NCI-H1417 treated with DMSO at 0.1 percent for 48 hours (cell line): ENCODE measurements at regions not wholly inside any gene's neighbourhood (a gene's known extent, or its start where the extent isn't known, plus 50 kb on each side); places are given as distances from the start of the nearest gene placed in this dataset.
A peak's percentile ranks its signal among the peaks of the same experiment; 100 is the strongest.

Experiments
- DNase-seq: peaks from one replicate; lab custom pipeline; 2025; lab: John Stamatoyannopoulos, UW

- DNase-seq = no peak
Measured at GRCh38 chr13:107573184-107573583, 642.2 kb downstream of the LIG4 start.

GRCh38 chr13:107572156-107572555, 643.2 kb downstream of the LIG4 start:
- DNase-seq = no peak

- no peak for DNase-seq
Measured at GRCh38 chr13:107568181-107568580, 647.2 kb downstream of the LIG4 start.

GRCh38 chr13:107563099-107563925, 652.0 kb downstream of the LIG4 start:
- no peak for DNase-seq

- no peak for DNase-seq
Measured at GRCh38 chr13:107562203-107562602, 653.1 kb downstream of the LIG4 start.

- peak; percentile 81 for DNase-seq
Measured at GRCh38 chr13:107554460-107554859, 660.9 kb downstream of the LIG4 start.

- DNase-seq = no peak
Measured at GRCh38 chr13:107553838-107554237, 661.5 kb downstream of the LIG4 start.

GRCh38 chr13:107551521-107551920, 663.8 kb downstream of the LIG4 start:
- no peak for DNase-seq

GRCh38 chr13:107548338-107548737, 667.0 kb downstream of the LIG4 start:
- DNase-seq = no peak

GRCh38 chr13:107545946-107546502, 669.3 kb downstream of the LIG4 start:
- peak; percentile 80 for DNase-seq

GRCh38 chr13:107534548-107534947, 680.8 kb downstream of the LIG4 start:
- no peak for DNase-seq

- no peak for DNase-seq
Measured at GRCh38 chr13:107531816-107532215, 683.5 kb downstream of the LIG4 start.

GRCh38 chr13:107531180-107531579, 684.2 kb downstream of the LIG4 start:
- DNase-seq = no peak

- DNase-seq = no peak
Measured at GRCh38 chr13:107529035-107529434, 686.3 kb downstream of the LIG4 start.

GRCh38 chr13:107518780-107519179, 696.6 kb downstream of the LIG4 start:
- no peak for DNase-seq

GRCh38 chr13:107518292-107518691, 697.0 kb downstream of the LIG4 start:
- no peak for DNase-seq

- no peak for DNase-seq
Measured at GRCh38 chr13:107516517-107516916, 698.8 kb downstream of the LIG4 start.

- DNase-seq = no peak
Measured at GRCh38 chr13:107512551-107512950, 702.8 kb downstream of the LIG4 start.

GRCh38 chr13:107497661-107498060, 717.7 kb downstream of the LIG4 start:
- no peak for DNase-seq

GRCh38 chr13:107493266-107493665, 722.1 kb downstream of the LIG4 start:
- no peak for DNase-seq

- no peak for DNase-seq
Measured at GRCh38 chr13:107482688-107483087, 732.6 kb downstream of the LIG4 start.

- DNase-seq = no peak
Measured at GRCh38 chr13:107480130-107480529, 735.2 kb downstream of the LIG4 start.

GRCh38 chr13:107477772-107478379, 737.5 kb downstream of the LIG4 start:
- DNase-seq = no peak
